Posterior vena cava (tissue), 2 donors: ENCODE measurements at regions not wholly inside any gene's neighbourhood (a gene's known extent, or its start where the extent isn't known, plus 50 kb on each side); places are given as distances from the start of the nearest gene placed in this dataset.

ENCODE experiments used
- DNase-seq: peaks from one replicate; pipeline ENCODE4 v3.0.0-alpha.2; 2020; ENCODE audit warnings: low spot score
- intact Hi-C, 2 donors: fragments of 100-400 bp; cut with DNase I; formaldehyde crosslinking; loops; one replicate each; pipeline versions ENCODE4 v1.14.1 to v1.14.2; 2022 to 2023
- donor health status: DM: yes; HTN: yes; CAD: no.
- donor health status: DM: yes; HTN: yes; CAD: no.

GRCh38 chr4:144518181-144518895 is 127.6 kb upstream of the HHIP start:
- DNase-seq: no peak
- intact Hi-C loops: no loop called here

- intact Hi-C loops: no loop called here
- DNase-seq: no peak
Measured at GRCh38 chr4:144531841-144532240, 114.1 kb upstream of the HHIP start.

- intact Hi-C loops: no loop called here
- no peak for DNase-seq
Measured at GRCh38 chr4:144547678-144548298, 98.2 kb upstream of the HHIP start.

DNA sequence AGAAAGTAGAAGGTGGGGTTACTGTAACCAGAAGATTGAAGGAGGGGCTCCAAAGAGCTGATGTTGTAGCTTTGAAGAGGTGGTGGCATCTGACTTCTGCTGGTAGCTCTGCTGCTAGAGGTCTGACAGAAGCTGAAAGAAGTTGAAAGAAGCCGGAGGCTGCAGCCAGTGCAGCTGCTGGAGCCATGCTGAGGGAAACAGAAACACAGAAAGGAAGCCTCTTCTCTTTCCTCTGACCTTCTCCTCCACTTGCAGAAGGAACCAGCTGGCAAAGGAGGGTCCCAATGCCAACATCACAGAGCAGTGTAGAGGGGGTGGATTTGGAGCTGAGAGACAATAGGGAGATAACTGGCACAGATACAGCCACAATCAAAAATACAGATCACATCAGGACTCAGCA is 89.3 kb upstream of the HHIP start:
- intact Hi-C loops: no loop called here
- no peak for DNase-seq

- intact Hi-C loops: no loop called here
- no peak for DNase-seq
Measured at GRCh38 chr4:144557404-144557803, 88.6 kb upstream of the HHIP start.

DNA sequence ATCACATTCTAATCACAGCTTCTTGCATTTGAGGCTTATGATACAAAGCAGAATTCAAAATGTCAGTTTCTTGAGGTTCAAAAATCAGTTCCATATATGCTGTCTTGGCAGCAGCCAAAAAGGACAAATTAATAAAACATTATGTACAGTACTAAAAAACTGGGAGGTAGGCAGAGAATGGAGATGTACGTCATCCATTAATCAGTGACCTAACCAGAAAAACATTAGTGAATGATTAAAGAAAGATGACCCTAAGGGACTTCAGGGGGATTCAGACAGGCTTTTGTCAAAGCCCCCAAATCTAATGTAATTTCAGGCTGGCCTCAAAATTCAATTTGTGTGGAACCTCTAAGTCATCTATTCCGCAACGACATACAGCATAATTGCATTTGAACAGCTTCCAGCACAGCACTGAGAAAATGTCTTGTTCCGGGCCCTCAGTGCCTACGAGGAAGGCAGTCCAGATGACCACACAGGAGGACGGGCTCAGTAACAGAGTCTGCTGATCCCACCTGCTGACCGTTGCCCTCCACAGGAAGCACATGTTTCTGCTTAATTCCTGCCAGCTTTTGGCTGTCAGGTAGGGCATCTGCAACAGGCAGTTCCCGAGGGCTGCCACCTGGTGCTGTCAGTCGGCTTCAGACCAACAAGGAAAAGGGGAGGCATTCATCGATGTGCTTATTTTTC is 83.8 kb upstream of the HHIP start:
- intact Hi-C loops: no loop called here
- DNase-seq: no peak

GRCh38 chr4:144564358-144564757 is 81.6 kb upstream of the HHIP start:
- no peak for DNase-seq
- intact Hi-C loops: no loop called here

DNA sequence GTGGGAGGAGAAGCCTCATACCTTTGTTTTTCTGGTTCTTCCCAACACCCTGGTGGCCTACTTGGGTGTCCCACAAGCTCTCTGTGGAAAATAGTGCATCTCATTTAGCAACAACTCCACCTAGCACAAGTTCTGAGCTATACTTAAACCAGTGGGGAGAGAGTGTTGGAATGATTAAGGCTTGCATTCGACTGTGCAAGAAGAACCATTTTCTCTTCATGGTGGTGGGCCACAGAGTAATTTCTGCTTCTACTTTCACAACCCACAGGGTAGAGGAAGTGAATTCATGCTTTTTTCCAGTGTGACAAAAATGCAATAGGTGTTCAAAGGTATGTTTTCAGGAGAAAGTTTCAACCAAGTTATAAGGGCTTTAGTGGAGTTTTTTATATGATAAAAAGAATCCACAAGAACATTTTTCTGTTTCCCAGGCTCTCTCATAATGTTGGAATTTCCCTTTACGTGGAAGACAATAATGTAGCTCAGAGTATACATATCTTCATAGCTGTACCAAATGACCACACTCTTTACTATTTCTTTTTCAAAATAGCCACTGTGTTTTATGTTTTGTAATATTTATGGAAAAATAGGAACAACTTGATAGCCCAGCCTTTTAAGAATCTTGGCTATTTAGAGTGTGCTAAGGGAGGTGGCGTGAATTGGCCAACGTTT is 80.3 kb upstream of the HHIP start:
- DNase-seq: no peak
- intact Hi-C loops: no loop called here

GRCh38 chr4:144572660-144573059 is 73.3 kb upstream of the HHIP start:
- no peak for DNase-seq
- intact Hi-C loops: no loop called here

- no peak for DNase-seq
- intact Hi-C loops: loop anchor here in 1 of 2 donors (1.0 kb wide), 1 partner anchor 19 kb away; no protein-coding TSS in a partner anchor
Measured at GRCh38 chr4:144574000-144574399, 72.0 kb upstream of the HHIP start.

GRCh38 chr4:144574509-144574908 is 71.4 kb upstream of the HHIP start:
- no peak for DNase-seq
- intact Hi-C loops: loop anchor here in 1 of 2 donors (1.0 kb wide), 1 partner anchor 19 kb away; no protein-coding TSS in a partner anchor

DNA sequence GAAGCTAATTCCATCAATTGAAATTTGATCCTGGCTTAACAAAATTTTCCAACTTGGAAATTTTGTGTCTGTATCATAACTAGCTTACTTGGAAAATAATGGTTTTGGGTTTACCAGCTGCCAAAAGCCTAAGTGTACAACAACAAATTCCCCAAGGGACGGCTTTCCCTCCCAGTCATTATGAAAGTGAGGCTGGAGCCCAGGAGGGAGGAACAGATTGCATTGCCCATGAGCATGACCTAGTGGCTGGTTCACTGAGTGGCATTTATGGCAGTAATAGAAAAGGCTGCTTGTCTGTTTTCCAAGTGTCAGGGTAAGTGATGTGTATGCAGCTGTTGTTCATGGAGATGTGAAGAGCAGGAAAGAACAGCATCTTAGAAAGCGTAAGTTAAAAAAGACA is 70.8 kb upstream of the HHIP start:
- intact Hi-C loops: no loop called here
- no peak for DNase-seq

DNA sequence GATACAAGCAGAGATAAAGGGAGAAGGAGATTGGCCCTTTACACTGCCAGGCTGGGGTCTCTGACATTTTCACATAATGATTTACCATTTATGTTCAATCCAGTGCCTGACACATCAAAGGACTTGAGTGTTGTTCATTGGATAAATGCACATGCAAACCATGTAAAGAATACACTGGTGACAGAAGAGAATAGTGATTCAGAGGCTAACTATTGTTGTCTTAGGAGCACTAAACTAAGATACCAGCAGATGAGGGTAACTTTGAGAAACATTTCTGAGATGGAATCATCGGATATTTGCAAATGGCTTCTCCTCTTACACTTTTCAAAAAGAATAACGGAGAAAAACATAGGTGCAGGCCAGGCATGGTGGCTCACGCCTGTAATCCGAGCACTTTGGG is 67.3 kb upstream of the HHIP start:
- no peak for DNase-seq
- intact Hi-C loops: no loop called here

DNA sequence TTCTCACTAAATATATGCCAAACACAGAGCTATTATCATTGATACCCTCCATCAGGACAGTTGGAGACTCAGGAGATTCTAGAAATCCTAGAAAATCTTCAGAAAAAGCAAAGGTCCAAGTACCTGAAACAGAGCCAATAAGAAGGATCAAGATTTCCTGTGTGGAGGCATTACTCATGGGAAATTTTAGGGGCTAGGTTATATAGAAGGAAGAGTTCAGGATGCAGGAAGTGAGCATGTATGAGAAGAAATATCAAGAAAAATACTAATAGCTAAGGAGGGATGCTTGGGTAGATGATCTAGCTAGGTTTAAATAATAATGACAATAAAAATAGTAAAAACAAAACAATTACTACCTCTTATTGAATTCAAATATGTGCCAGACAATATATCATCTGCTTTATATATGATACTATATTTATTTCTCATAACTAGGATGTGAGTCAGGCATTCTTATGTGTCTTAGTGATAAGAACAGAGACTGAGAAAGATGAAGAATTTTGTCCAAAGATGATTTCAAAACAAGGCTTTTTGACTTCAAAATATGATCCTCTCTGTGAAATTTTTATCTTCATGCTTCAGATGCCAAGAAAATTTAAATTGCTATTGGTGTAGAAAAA is 66.4 kb upstream of the HHIP start:
- intact Hi-C loops: no loop called here
- no peak for DNase-seq

DNA sequence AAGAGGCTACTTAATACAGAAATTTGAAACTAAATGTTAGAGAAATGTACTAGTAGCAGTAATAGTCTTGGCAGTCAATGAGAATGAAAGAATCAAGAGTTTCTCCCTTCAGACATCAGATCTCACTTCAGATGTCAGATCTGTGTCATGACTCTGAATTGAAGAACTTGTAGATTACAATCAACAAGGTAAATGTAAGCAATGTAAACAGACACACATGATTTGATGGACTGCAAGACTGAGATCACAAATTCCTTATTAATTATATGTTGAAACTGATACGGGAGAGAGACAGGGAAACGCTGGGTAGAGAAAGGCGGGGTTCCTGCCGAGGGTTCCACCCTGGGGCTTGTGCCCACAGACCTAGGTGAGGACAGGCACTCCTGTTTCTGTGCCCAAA is 65.5 kb upstream of the HHIP start:
- intact Hi-C loops: no loop called here
- DNase-seq: no peak

DNA sequence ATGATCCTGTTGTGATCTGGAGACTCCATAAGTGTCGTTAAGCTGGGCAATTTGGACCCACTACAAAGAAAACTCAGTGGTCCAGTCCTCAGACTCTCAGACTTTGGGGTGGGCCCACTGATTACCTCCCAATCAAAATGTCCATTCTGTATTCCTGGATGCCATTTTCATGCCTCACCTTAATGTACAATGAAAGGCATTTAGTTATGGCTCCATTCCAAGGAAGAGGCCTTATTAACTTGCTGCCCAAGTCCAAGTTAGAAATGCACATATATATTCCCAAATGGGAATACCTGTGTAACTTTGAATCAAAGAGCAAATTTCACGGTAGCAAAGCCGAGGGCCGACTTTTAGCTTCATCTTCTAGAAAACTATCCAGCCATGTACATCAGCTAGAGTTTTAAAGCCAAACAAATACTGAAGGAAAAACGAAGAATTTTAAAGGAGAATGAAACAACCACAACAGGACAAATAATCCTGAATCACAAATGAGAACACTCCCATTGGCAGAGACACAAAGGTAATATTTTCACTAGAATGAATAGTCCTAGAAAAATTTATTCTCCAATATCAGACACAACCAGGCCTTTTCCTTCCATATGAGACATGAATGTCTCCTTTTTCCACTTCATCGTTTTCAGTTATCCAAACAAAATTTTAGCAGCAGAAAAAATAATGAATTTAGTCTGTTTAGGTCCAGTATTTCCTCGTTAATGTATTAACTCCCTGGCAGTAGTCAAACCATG is 63.7 kb upstream of the HHIP start:
- intact Hi-C loops: no loop called here
- no peak for DNase-seq

GRCh38 chr4:144582975-144583374 is 63.0 kb upstream of the HHIP start:
- intact Hi-C loops: no loop called here
- no peak for DNase-seq

GRCh38 chr4:144583658-144584057 is 62.3 kb upstream of the HHIP start:
- DNase-seq: no peak
- intact Hi-C loops: no loop called here

DNA sequence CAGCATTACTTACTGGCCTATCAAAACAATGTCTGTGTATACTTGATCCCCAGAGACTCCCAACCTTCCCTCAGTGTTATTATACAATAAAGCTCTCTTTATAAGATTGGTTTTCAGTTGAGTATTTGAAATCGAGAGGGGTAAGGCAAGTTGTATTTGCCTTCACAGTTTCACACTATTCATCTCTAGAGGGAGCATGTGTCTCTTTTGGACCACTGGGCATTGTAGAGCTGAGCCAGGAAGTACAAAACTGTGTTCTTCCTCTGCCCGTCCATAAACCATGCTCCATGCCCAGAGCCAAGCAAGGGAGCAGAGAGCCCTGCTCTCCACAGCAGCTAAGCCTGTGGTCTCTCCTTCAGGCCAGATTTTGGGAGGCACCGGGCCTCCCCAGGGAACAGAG is 61.5 kb upstream of the HHIP start:
- no peak for DNase-seq
- intact Hi-C loops: no loop called here
